H1 (cell line): ENCODE measurements at regions not wholly inside any gene's neighbourhood (a gene's known extent, or its start where the extent isn't known, plus 50 kb on each side); places are given as distances from the start of the nearest gene placed in this dataset.

Experiments used
- CTCF ChIA-PET: fragments of 300-600 bp; sonication (Branson Sonifier 250); formaldehyde crosslinking; loops from one replicate; lab custom pipeline; 2021; ENCODE audit not compliant: partially characterized antibody; lab: Charles Lee
- POLR2A ChIA-PET: fragments of 300-600 bp; sonication (Branson Sonifier 250); formaldehyde crosslinking; loops from one replicate; lab custom pipeline; 2021; ENCODE audit warnings: inconsistent platforms; ENCODE audit not compliant: partially characterized antibody; lab: Charles Lee
- DNase-seq, 2 experiments: peaks; one replicate each; pipeline versions ENCODE4 v3.0.0 to v3.0.0-alpha.2; 2010 to 2022; ENCODE audit warnings: low spot score in 2 of 2, low read depth in 1 of 2, mixed read lengths in 1 of 2
- FAIRE-seq: peaks from 2 replicates; lab custom pipeline; 2011; peaks lifted over from hg19 to GRCh38; lab: Jason Lieb, UNC
- H2AFZ ChIP-seq: 2 replicates; pipeline ENCODE4 v1.8.1; 2012; ENCODE audit warnings: low read length, inconsistent platforms
- H2AK5ac ChIP-seq: 2 replicates; pipeline ENCODE4 v1.6.1; 2013; ENCODE audit warnings: low read depth, low read length
- H2BK120ac ChIP-seq: replicated peaks from 2 replicates; pipeline ENCODE3; 2013; ENCODE audit warnings: low read depth, low read length, inconsistent platforms
- H2BK12ac ChIP-seq: 2 replicates; pipeline ENCODE4 v1.6.1; 2013; ENCODE audit warnings: low read depth, low read length
- H2BK15ac ChIP-seq: 2 replicates; pipeline ENCODE4 v1.6.1; 2013; ENCODE audit warnings: low read length
- H2BK20ac ChIP-seq: 2 replicates; pipeline ENCODE4 v1.6.1; 2013; ENCODE audit warnings: low read length
- H2BK5ac ChIP-seq: 2 replicates; pipeline ENCODE4 v1.6.1; 2013; ENCODE audit warnings: low read depth, low read length
- H3K14ac ChIP-seq: 2 replicates; pipeline ENCODE4 v1.6.1; 2013; ENCODE audit warnings: inconsistent platforms; ENCODE audit not compliant: insufficient read length
- H3K18ac ChIP-seq: 2 replicates; pipeline ENCODE4 v1.6.1; 2013; ENCODE audit warnings: low read length; ENCODE audit errors: extremely low read depth
- H3K23ac ChIP-seq: 2 replicates; pipeline ENCODE4 v1.6.1; 2013; ENCODE audit warnings: inconsistent platforms; ENCODE audit not compliant: insufficient read length
- H3K23me2 ChIP-seq: 2 replicates; pipeline ENCODE4 v1.6.1; 2013; ENCODE audit warnings: low read depth, low read length
- H3K27ac ChIP-seq: 2 replicates; pipeline ENCODE4 v1.6.1; 2011; ENCODE audit warnings: low read depth, low read length, inconsistent platforms
- H3K27me3 ChIP-seq, 4 experiments: replicated peaks in 1 of 4; 1 replicate in 1 of 4; 2 replicates in 3 of 4; pipeline versions ENCODE4 v1.6.1 to v1.8.1; 2011 to 2013; ENCODE audit warnings: low read length in 3 of 4, mild to moderate bottlenecking in 3 of 4, inconsistent platforms in 2 of 4, mixed read lengths in 2 of 4, moderate library complexity in 1 of 4; ENCODE audit not compliant: control insufficient read depth in 3 of 4, insufficient read depth in 3 of 4; ENCODE audit errors: extremely low read depth in 1 of 4
- H3K36me3 ChIP-seq, 4 experiments: 2 replicates each; pipeline versions ENCODE4 v1.6.1 to v1.8.1; 2011 to 2013; ENCODE audit warnings: mild to moderate bottlenecking in 4 of 4, low read length in 3 of 4, moderate library complexity in 2 of 4, control low read depth in 1 of 4, inconsistent platforms in 1 of 4; ENCODE audit not compliant: insufficient read depth in 4 of 4, control insufficient read depth in 2 of 4
- H3K4ac ChIP-seq: replicated peaks from 2 replicates; pipeline ENCODE3; 2013; ENCODE audit warnings: low read length, low read depth, mixed read lengths, inconsistent platforms; ENCODE audit not compliant: insufficient read length
- H3K4me1 ChIP-seq, 4 experiments: replicated peaks in 1 of 4; 1 replicate in 1 of 4; 2 replicates in 3 of 4; pipeline versions ENCODE4 v1.6.1 to v1.8.1; 2011 to 2013; ENCODE audit warnings: low read length in 3 of 4, inconsistent platforms in 2 of 4, mixed read lengths in 1 of 4; ENCODE audit not compliant: insufficient read depth in 4 of 4, control insufficient read depth in 3 of 4
- H3K4me2 ChIP-seq, 2 experiments: 2 replicates each; pipeline versions ENCODE4 v1.6.1 to v1.8.1; 2011 to 2013; ENCODE audit warnings: low read depth in 2 of 2, low read length in 2 of 2, control low read depth in 1 of 2, inconsistent platforms in 1 of 2, mild to moderate bottlenecking in 1 of 2; ENCODE audit not compliant: insufficient read depth in 1 of 2
- H3K4me3 ChIP-seq, 4 experiments: fragments of 200-600, 300-600 bp in 1 of 4; sonication (generic), shearing (Covaris generic), sonication (Bioruptor Twin) in 1 of 4; 2 replicates each; pipeline versions ENCODE4 v1.5.1 to v1.8.1; 2011 to 2016; ENCODE audit warnings: low read length in 4 of 4, low read depth in 3 of 4, control low read depth in 2 of 4, inconsistent platforms in 2 of 4, mild to moderate bottlenecking in 2 of 4, mixed read lengths in 1 of 4, moderate library complexity in 1 of 4; ENCODE audit not compliant: insufficient read depth in 2 of 4; ENCODE audit errors: extremely low read depth in 1 of 4
- H3K56ac ChIP-seq: replicated peaks from 2 replicates; pipeline ENCODE3; 2013; ENCODE audit warnings: low read depth, mild to moderate bottlenecking, mixed read lengths, low read length, inconsistent platforms; ENCODE audit not compliant: insufficient read length
- H3K79me1 ChIP-seq: 2 replicates; pipeline ENCODE4 v1.6.1; 2013; ENCODE audit warnings: low read depth, low read length, control low read depth
- H3K79me2 ChIP-seq, 2 experiments: 2 replicates each; pipeline versions ENCODE4 v1.6.1 to v1.8.1; 2012 to 2013; ENCODE audit warnings: low read length in 2 of 2, mild to moderate bottlenecking in 2 of 2, inconsistent platforms in 1 of 2; ENCODE audit not compliant: insufficient read depth in 2 of 2, control insufficient read depth in 1 of 2
- H3K9ac ChIP-seq, 4 experiments: replicated peaks in 1 of 4; 1 replicate in 1 of 4; 2 replicates in 3 of 4; pipeline versions ENCODE4 v1.6.1 to v1.8.1; 2011 to 2013; ENCODE audit warnings: low read depth in 3 of 4, low read length in 3 of 4, control low read depth in 2 of 4, mild to moderate bottlenecking in 2 of 4, moderate library complexity in 2 of 4, inconsistent platforms in 1 of 4; ENCODE audit errors: extremely low read depth in 1 of 4
- H3K9me3 ChIP-seq, 2 experiments: 2 replicates each; pipeline versions ENCODE4 v1.6.1 to v1.8.1; 2012 to 2013; ENCODE audit warnings: mild to moderate bottlenecking in 2 of 2, moderate library complexity in 2 of 2, control low read depth in 1 of 2, inconsistent platforms in 1 of 2, low read depth in 1 of 2, low read length in 1 of 2, mixed read lengths in 1 of 2; ENCODE audit not compliant: insufficient read depth in 2 of 2
- H4K20me1 ChIP-seq, 2 experiments: replicated peaks in 1 of 2; 2 replicates each; pipeline versions ENCODE3 to v1.8.1; 2011 to 2013; ENCODE audit warnings: inconsistent platforms in 2 of 2, low read length in 2 of 2, mild to moderate bottlenecking in 1 of 2; ENCODE audit not compliant: insufficient read depth in 2 of 2, control insufficient read depth in 1 of 2
- H4K5ac ChIP-seq: 2 replicates; pipeline ENCODE4 v1.6.1; 2013; ENCODE audit warnings: low read length, low read depth, mixed read lengths, inconsistent platforms; ENCODE audit not compliant: insufficient read length
- H4K8ac ChIP-seq: 2 replicates; pipeline ENCODE4 v1.8.0; 2013; ENCODE audit warnings: mild to moderate bottlenecking, moderate library complexity, low read length, inconsistent platforms; ENCODE audit not compliant: insufficient read depth; ENCODE audit errors: extremely low read depth
- H4K91ac ChIP-seq: replicated peaks from 2 replicates; pipeline ENCODE3; 2013; ENCODE audit warnings: low read length, mixed read lengths, inconsistent platforms; ENCODE audit not compliant: insufficient read length
- CBX5 ChIP-seq: fragments of 300-800, 300-1000 bp; sonication (generic); IDR thresholded peaks from 2 replicates; pipeline ENCODE4 v1.7.1; 2016; ENCODE audit warnings: antibody characterized with exemption, low read length, low read depth
- EGR1 ChIP-seq: IDR thresholded peaks from 2 replicates; pipeline ENCODE4 v1.6.1; 2011; ENCODE audit warnings: low read depth, low read length, borderline replicate concordance
- RXRA ChIP-seq: IDR thresholded peaks from 2 replicates; pipeline ENCODE4 v1.6.1; 2011; ENCODE audit warnings: low read depth, mild to moderate bottlenecking, low read length, moderate library complexity; ENCODE audit not compliant: insufficient read depth
- SIN3A ChIP-seq, 2 experiments: IDR thresholded peaks in 1 of 2; conservative IDR thresholded peaks in 1 of 2; 2 replicates each; pipeline ENCODE4 v1.6.1; 2011 to 2012; ENCODE audit warnings: low read length in 2 of 2, improper control_type of control experiment in 1 of 2, low read depth in 1 of 2, mild to moderate bottlenecking in 1 of 2
- SIX5 ChIP-seq: IDR thresholded peaks from 2 replicates; pipeline ENCODE4 v1.6.1; 2011; ENCODE audit warnings: mild to moderate bottlenecking, low read depth, low read length
- SP1 ChIP-seq: IDR thresholded peaks from 2 replicates; pipeline ENCODE4 v1.6.1; 2011; ENCODE audit warnings: low read depth, low read length
- SP2 ChIP-seq: IDR thresholded peaks from 2 replicates; pipeline ENCODE4 v1.6.1; 2012; ENCODE audit warnings: mild to moderate bottlenecking, low read length, inconsistent platforms
- TBP ChIP-seq: IDR thresholded peaks from 2 replicates; pipeline ENCODE4 v1.6.1; 2011; ENCODE audit warnings: low read depth, low read length, improper control_type of control experiment
- TF ChIP-seq, protein P1 (sequence below): IDR thresholded peaks from 2 replicates; pipeline ENCODE4 v1.6.1; 2012; ENCODE audit warnings: inconsistent platforms

DNA sequence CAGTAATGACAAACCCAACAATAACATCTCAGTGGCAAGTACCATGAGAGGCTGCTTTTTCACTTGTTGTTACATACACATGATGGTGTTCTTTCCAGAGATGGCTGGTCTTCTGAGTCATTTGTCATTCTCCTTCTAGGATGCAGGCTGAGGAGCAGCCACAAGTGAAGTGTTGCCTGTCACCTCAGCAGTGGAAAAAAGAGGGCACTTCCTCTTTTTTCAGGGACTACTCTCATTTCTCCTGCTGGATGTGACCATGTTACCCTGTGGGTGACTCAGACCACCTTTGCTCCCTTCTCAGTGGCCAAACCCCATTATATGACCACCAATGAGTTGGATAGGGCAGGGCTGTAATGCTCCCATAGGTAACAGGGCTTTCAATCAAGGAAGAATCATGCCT is 587.0 kb upstream of the ADAMTS16 start:
- H4K8ac ChIP-seq = no peak overlapping the region
- H3K4me1 ChIP-seq = peaks cover 0 to 9% (median 4%) of the 10 kb centered on the region in 4 experiments; a peak in 3 of 7 replicates
- no peak overlapping the region for H3K23ac ChIP-seq
- no peak overlapping the region for H3K4ac ChIP-seq
- no peaks in the 10 kb centered on the region for H3K27me3 ChIP-seq
- H3K79me1 ChIP-seq = no peaks in the 10 kb centered on the region
- no peaks in the 10 kb centered on the region for H4K20me1 ChIP-seq
- no peak overlapping the region for H2BK20ac ChIP-seq
- no peak overlapping the region for H3K14ac ChIP-seq
- no peak overlapping the region for H2BK12ac ChIP-seq
- H3K9me3 ChIP-seq = peaks cover 0 to 3% of the 10 kb centered on the region in 2 experiments; a peak in 2 of 4 replicates
- no peak overlapping the region for H2AK5ac ChIP-seq
- H2BK15ac ChIP-seq = no peak overlapping the region
- H3K4me2 ChIP-seq = no peak overlapping the region
- H2BK5ac ChIP-seq = no peak overlapping the region
- no peaks in the 10 kb centered on the region for H3K36me3 ChIP-seq
- TF ChIP-seq RXRA = no peak
- no peak for TF ChIP-seq TBP
- TF ChIP-seq SIX5 = no peak
- no peak for TF ChIP-seq SIN3A (conservative IDR thresholded peaks at IDR 0.05 in 1 of 2, IDR thresholded peaks at IDR 0.05 in 1 of 2; ENCODE audit: low read depth in 1 of 2, low read length in 2 of 2)
- TF ChIP-seq SP1 = no peak
- TF ChIP-seq SP2 = no peak
- TF ChIP-seq, protein P1, sequence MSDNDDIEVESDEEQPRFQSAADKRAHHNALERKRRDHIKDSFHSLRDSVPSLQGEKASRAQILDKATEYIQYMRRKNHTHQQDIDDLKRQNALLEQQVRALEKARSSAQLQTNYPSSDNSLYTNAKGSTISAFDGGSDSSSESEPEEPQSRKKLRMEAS = no peak
- TF ChIP-seq CBX5 = no peak
- TF ChIP-seq EGR1 = no peak
- H3K18ac ChIP-seq = no peak overlapping the region
- no peak overlapping the region for H2AFZ ChIP-seq
- DNase-seq (no peak), FAIRE-seq (no peak)
- CTCF ChIA-PET = no interaction called here
- no peak overlapping the region for H3K56ac ChIP-seq
- no peak overlapping the region for H4K91ac ChIP-seq
- no peak overlapping the region for H3K4me3 ChIP-seq
- H3K79me2 ChIP-seq = no peaks in the 10 kb centered on the region
- no peak overlapping the region for H3K9ac ChIP-seq
- H3K27ac ChIP-seq = no peak overlapping the region
- POLR2A ChIA-PET = no interaction called here
- H4K5ac ChIP-seq = no peak overlapping the region
- no peak overlapping the region for H2BK120ac ChIP-seq
- H3K23me2 ChIP-seq = no peaks in the 10 kb centered on the region
